Mesendoderm (in vitro differentiated cells): ENCODE measurements at regions not wholly inside any gene's neighbourhood (a gene's known extent, or its start where the extent isn't known, plus 50 kb on each side); places are given as distances from the start of the nearest gene placed in this dataset.
"Not testable (repeated sequence)": the region's sequence is repeated elsewhere in the genome, so short reads cannot be mapped to it uniquely, and the experiment has no call there.

Experiments used
- DNase-seq: peaks from one replicate; pipeline ENCODE4 v3.0.0; 2013
- H2AK5ac ChIP-seq: 2 replicates; pipeline ENCODE4 v1.6.1; 2013; ENCODE audit warnings: low read length, inconsistent platforms
- H2BK120ac ChIP-seq: 2 replicates; pipeline ENCODE4 v1.6.1; 2013; ENCODE audit warnings: low read depth, mild to moderate bottlenecking, low read length, moderate library complexity, mixed read lengths
- H2BK15ac ChIP-seq: replicated peaks from 2 replicates; pipeline ENCODE4 v1.6.1; 2013; ENCODE audit warnings: low read depth, mild to moderate bottlenecking, moderate library complexity
- H2BK5ac ChIP-seq: 2 replicates; pipeline ENCODE4 v1.6.1; 2013; ENCODE audit warnings: low read length, inconsistent platforms
- H3K18ac ChIP-seq: 2 replicates; pipeline ENCODE4 v1.6.1; 2013; ENCODE audit warnings: mild to moderate bottlenecking, low read length, mixed read lengths
- H3K23ac ChIP-seq: one replicate; pipeline ENCODE4 v1.6.1; 2013; ENCODE audit warnings: low read length
- H3K27ac ChIP-seq: 2 replicates; pipeline ENCODE4 v1.5.1; 2013; ENCODE audit warnings: low read depth, mild to moderate bottlenecking, inconsistent platforms, low read length, moderate library complexity
- H3K27me3 ChIP-seq: 2 replicates; pipeline ENCODE4 v1.6.1; 2013; ENCODE audit warnings: low read length, control low read depth, mild to moderate bottlenecking, inconsistent platforms; ENCODE audit not compliant: insufficient read depth, poor library complexity
- H3K36me3 ChIP-seq: 2 replicates; pipeline ENCODE4 v1.6.1; 2013; ENCODE audit warnings: low read length, inconsistent platforms; ENCODE audit not compliant: control insufficient read depth, insufficient read depth
- H3K4ac ChIP-seq: one replicate; pipeline ENCODE4 v1.6.1; 2013; ENCODE audit warnings: low read depth, mild to moderate bottlenecking, low read length, moderate library complexity
- H3K4me1 ChIP-seq: 2 replicates; pipeline ENCODE4 v1.6.1; 2013; ENCODE audit warnings: low read depth, low read length, inconsistent platforms; ENCODE audit not compliant: control insufficient read depth
- H3K4me2 ChIP-seq: 2 replicates; pipeline ENCODE4 v1.6.1; 2013; ENCODE audit warnings: low read length
- H3K4me3 ChIP-seq: 2 replicates; pipeline ENCODE4 v1.5.1; 2013; ENCODE audit warnings: mild to moderate bottlenecking, low read length
- H3K56ac ChIP-seq: one replicate; pipeline ENCODE4 v1.6.1; 2013; ENCODE audit warnings: low read length
- H3K79me1 ChIP-seq: 2 replicates; pipeline ENCODE4 v1.6.1; 2013; ENCODE audit warnings: low read length, inconsistent platforms
- H3K79me2 ChIP-seq: 2 replicates; pipeline ENCODE4 v1.6.1; 2013; ENCODE audit warnings: mild to moderate bottlenecking, low read length; ENCODE audit not compliant: control insufficient read depth, insufficient read depth
- H3K9ac ChIP-seq: 2 replicates; pipeline ENCODE4 v1.6.1; 2013; ENCODE audit warnings: low read length, inconsistent platforms
- H4K5ac ChIP-seq: one replicate; pipeline ENCODE4 v1.6.1; 2013; ENCODE audit warnings: low read length
- H4K8ac ChIP-seq: one replicate; pipeline ENCODE4 v1.6.1; 2013; ENCODE audit warnings: low read depth, mild to moderate bottlenecking, control low read depth, low read length, moderate library complexity
- WGBS: extraction: QIAGEN DNeasy Blood & Tissue Kit; methylation state at CpG from one replicate; pipeline ENCODE4 v1.1.7; 2013; ENCODE audit warnings: low lambda C conversion rate, missing lambda C conversion rate; ENCODE audit not compliant: insufficient coverage; ENCODE audit errors: extremely low coverage; 5-methylcytosine and 5-hydroxymethylcytosine counted together

GRCh38 chr7:32729335-32729675 is 162.3 kb downstream of the KBTBD2 start:
- not testable (repeated sequence) for H4K8ac ChIP-seq, DNase-seq

GRCh38 chr7:32728412-32729334 is 162.9 kb downstream of the KBTBD2 start:
- not testable (repeated sequence) for H3K36me3 ChIP-seq, H3K79me1 ChIP-seq, H2AK5ac ChIP-seq, H2BK15ac ChIP-seq, H4K8ac ChIP-seq, H4K5ac ChIP-seq, H3K27me3 ChIP-seq, H2BK120ac ChIP-seq, H3K4me2 ChIP-seq, H3K79me2 ChIP-seq, H3K4me1 ChIP-seq, H3K23ac ChIP-seq, H2BK5ac ChIP-seq
- Histone ChIP-seq H3K18ac (peak overlapping the region; percentile 73), H3K27ac (peak overlapping the region; percentile 89), H3K4me3 (peak overlapping the region; percentile 40), H3K9ac (peak overlapping the region; percentile 76), H3K56ac (peak overlapping the region; percentile 89), H3K4ac (peak overlapping the region; percentile 43)
- DNase-seq: peak; percentile 77
- no CpG with 5 or more reads among the region's 111 CpGs for WGBS

More at GRCh38 chr7:32729335-32729675, 162.3 kb downstream of the KBTBD2 start:
- H2BK5ac ChIP-seq, H3K4me1 ChIP-seq, H3K4me3 ChIP-seq, H3K23ac ChIP-seq, H2AK5ac ChIP-seq, H3K4ac ChIP-seq, H3K36me3 ChIP-seq, H3K9ac ChIP-seq, H3K56ac ChIP-seq, H3K4me2 ChIP-seq, H2BK120ac ChIP-seq, H3K18ac ChIP-seq, H3K79me1 ChIP-seq, H3K27me3 ChIP-seq, H2BK15ac ChIP-seq, H3K79me2 ChIP-seq, H4K5ac ChIP-seq, H3K27ac ChIP-seq: not testable (repeated sequence)
- no CpG with 5 or more reads among the region's 5 CpGs for WGBS

GRCh38 chr7:32727483-32728411 is 163.8 kb downstream of the KBTBD2 start:
- DNase-seq: peak; percentile 63
- Histone ChIP-seq H3K18ac (peak overlapping the region; percentile 73), H3K27ac (peak overlapping the region; percentile 89), H3K56ac (peak overlapping the region; percentile 89), H3K4me3 (peak overlapping the region; percentile 40), H3K9ac (peak overlapping the region; percentile 76)
- H2BK15ac ChIP-seq, H3K4ac ChIP-seq, H4K5ac ChIP-seq, H3K23ac ChIP-seq, H3K4me1 ChIP-seq, H3K36me3 ChIP-seq, H3K79me1 ChIP-seq, H2BK5ac ChIP-seq, H4K8ac ChIP-seq, H3K27me3 ChIP-seq, H2AK5ac ChIP-seq, H3K4me2 ChIP-seq, H2BK120ac ChIP-seq, H3K79me2 ChIP-seq: not testable (repeated sequence)
- WGBS: no CpG with 5 or more reads among the region's 66 CpGs

- H2BK15ac ChIP-seq, H2AK5ac ChIP-seq, H3K4me3 ChIP-seq, H3K27ac ChIP-seq, H3K79me1 ChIP-seq, H4K5ac ChIP-seq, H3K27me3 ChIP-seq, H3K23ac ChIP-seq, H3K18ac ChIP-seq, H3K36me3 ChIP-seq, H2BK5ac ChIP-seq, H3K4me2 ChIP-seq, H3K79me2 ChIP-seq, H4K8ac ChIP-seq, H3K56ac ChIP-seq, H3K4ac ChIP-seq, H3K9ac ChIP-seq, DNase-seq, H2BK120ac ChIP-seq, H3K4me1 ChIP-seq: not testable (repeated sequence)
- WGBS: no CpG with 5 or more reads among the region's 4 CpGs
These were observed 168.7 kb downstream of the KBTBD2 start for GRCh38 chr7:32722837-32723236.

GRCh38 chr7:32694182-32694581 is 197.4 kb downstream of the KBTBD2 start:
- Histone ChIP-seq H4K8ac (no peak overlapping the region), H3K4me3 (no peak overlapping the region), H3K27me3 (no peaks in the 10 kb centered on the region), H3K27ac (no peak overlapping the region), H3K56ac (no peak overlapping the region), H3K4ac (no peak overlapping the region), H2BK5ac (no peak overlapping the region), H3K79me1 (no peaks in the 10 kb centered on the region), H2BK15ac (no peak overlapping the region), H3K23ac (no peak overlapping the region), H3K18ac (no peak overlapping the region), H2AK5ac (no peak overlapping the region), H3K79me2 (no peaks in the 10 kb centered on the region), H3K4me1 (no peaks in the 10 kb centered on the region), H2BK120ac (no peak overlapping the region), H3K4me2 (no peak overlapping the region), H4K5ac (no peak overlapping the region), H3K36me3 (no peaks in the 10 kb centered on the region), H3K9ac (no peak overlapping the region)
- no CpG with 5 or more reads among the region's 1 CpG for WGBS
- no peak for DNase-seq
